Tibial nerve (tissue), 4 donors: ENCODE measurements at regions not wholly inside any gene's neighbourhood (a gene's known extent, or its start where the extent isn't known, plus 50 kb on each side); places are given as distances from the start of the nearest gene placed in this dataset.

Experiments used
- DNase-seq, 2 donors: peaks; one replicate each; pipeline ENCODE4 v3.0.0-alpha.2; 2019; ENCODE audit warnings: low spot score in 2 of 2
- H3K27ac ChIP-seq, 4 donors: fragments of 200-600 bp; sonication (generic) in 3 of 4; one replicate each; pipeline ENCODE4 v1.5.1; 2017 to 2019; ENCODE audit warnings: mild to moderate bottlenecking in 1 of 4
- H3K27me3 ChIP-seq, 2 donors: fragments of 200-600 bp; sonication (generic) in 1 of 2; one replicate each; pipeline versions ENCODE4 v1.5.1 to v1.6.0; 2017 to 2019
- H3K36me3 ChIP-seq, 3 donors: fragments of 200-600 bp; sonication (generic); one replicate each; pipeline ENCODE4 v1.5.1; 2018 to 2019
- H3K4me1 ChIP-seq, 4 donors: fragments of 200-600 bp; sonication (generic) in 3 of 4; one replicate each; pipeline ENCODE4 v1.5.1; 2017 to 2019
- H3K4me3 ChIP-seq, 4 donors: fragments of 200-600 bp; sonication (generic) in 3 of 4; one replicate each; pipeline ENCODE4 v1.5.1; 2017 to 2019; ENCODE audit warnings: mild to moderate bottlenecking in 1 of 4, moderate library complexity in 1 of 4
- H3K9me3 ChIP-seq, 4 donors: fragments of 200-600 bp; sonication (generic) in 3 of 4; one replicate each; pipeline ENCODE4 v1.5.1; 2017 to 2019
- CTCF ChIP-seq, 5 experiments: fragments of 200-600 bp in 3 of 5; fragments of 450-650 bp in 2 of 5; sonication (generic) in 3 of 5; IDR thresholded peaks; one replicate each; pipeline ENCODE4 v1.5.1; 2016 to 2019; ENCODE audit warnings: antibody characterized with exemption in 5 of 5, mild to moderate bottlenecking in 3 of 5, moderate library complexity in 2 of 5
- EP300 ChIP-seq, 2 donors: sonication (generic); formaldehyde crosslinking; IDR thresholded peaks; one replicate each; pipeline ENCODE4 v1.6.1; 2017; ENCODE audit warnings: antibody characterized with exemption in 2 of 2, mild to moderate bottlenecking in 1 of 2
- POLR2A ChIP-seq, 2 donors: fragments of 450-650 bp; IDR thresholded peaks; one replicate each; pipeline ENCODE4 v1.6.1; 2017; ENCODE audit warnings: antibody characterized with exemption in 2 of 2, mild to moderate bottlenecking in 2 of 2, moderate library complexity in 2 of 2
- WGBS, 2 donors: methylation state at CpG; one replicate each; pipeline ENCODE4 v1.1.5; 2018; 5-methylcytosine and 5-hydroxymethylcytosine counted together

- TF ChIP-seq EP300 (IDR thresholded peaks at IDR 0.05) (no peak), POLR2A (IDR thresholded peaks at IDR 0.05) (no peak), CTCF (IDR thresholded peaks at IDR 0.05) (no peak)
- H3K4me3 ChIP-seq: no peak overlapping the region
- WGBS, 2 donors: 8 to 12% methylated on average over 5 of the region's 5 CpGs
- no peaks in the 10 kb centered on the region for H3K36me3 ChIP-seq
- no peak for DNase-seq
- H3K9me3 ChIP-seq: no peaks in the 10 kb centered on the region
- H3K27ac ChIP-seq: no peak overlapping the region
- peaks cover 0 to 3% (median 0%) of the 10 kb centered on the region in 4 donors for H3K4me1 ChIP-seq
- H3K27me3 ChIP-seq: no peaks in the 10 kb centered on the region
Measured at GRCh38 chr2:118529908-118530599, 317.4 kb downstream of the EN1 start.

DNA sequence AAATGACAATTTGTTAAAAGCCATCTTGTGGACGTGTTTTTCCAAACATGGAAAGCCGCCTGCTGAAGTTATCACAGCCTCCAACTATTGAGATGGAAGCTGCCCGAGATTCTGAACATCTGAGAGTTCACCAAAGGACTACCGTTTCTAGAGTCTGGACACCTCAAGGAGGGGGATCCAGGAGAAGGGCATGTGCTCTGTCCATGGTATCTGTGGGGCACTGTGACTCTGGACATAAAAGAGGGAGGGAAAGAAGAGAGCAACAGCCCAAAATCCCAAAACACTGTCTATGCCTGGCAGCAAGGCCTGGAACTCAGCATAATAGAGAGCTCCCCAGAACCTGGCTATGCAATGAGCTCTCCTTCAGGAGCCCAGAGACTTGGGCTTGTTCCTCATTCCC is 319.9 kb downstream of the EN1 start:
- no peak for TF ChIP-seq POLR2A (IDR thresholded peaks at IDR 0.05)
- no peak for TF ChIP-seq EP300 (IDR thresholded peaks at IDR 0.05)
- no peak for TF ChIP-seq CTCF (IDR thresholded peaks at IDR 0.05)
- H3K9me3 ChIP-seq: peaks cover 0 to 2% (median 0%) of the 10 kb centered on the region in 4 donors
- H3K4me3 ChIP-seq: no peak overlapping the region
- H3K36me3 ChIP-seq: no peaks in the 10 kb centered on the region
- DNase-seq: no peak
- peaks cover 0 to 3% (median 0%) of the 10 kb centered on the region in 4 donors for H3K4me1 ChIP-seq
- H3K27ac ChIP-seq: no peak overlapping the region
- no peaks in the 10 kb centered on the region for H3K27me3 ChIP-seq
- WGBS, 2 donors: 68 to 71% methylated on average over 4 of the region's 4 CpGs

GRCh38 chr2:118525346-118525745 is 322.1 kb downstream of the EN1 start:
- Histone ChIP-seq H3K27me3 (no peaks in the 10 kb centered on the region), H3K27ac (no peak overlapping the region), H3K36me3 (no peaks in the 10 kb centered on the region), H3K9me3 (peaks cover 0 to 20% (median 0%) of the 10 kb centered on the region in 4 donors), H3K4me3 (no peak overlapping the region), H3K4me1 (peaks cover 0 to 3% (median 0%) of the 10 kb centered on the region in 4 donors)
- TF ChIP-seq CTCF (IDR thresholded peaks at IDR 0.05): no peak
- no peak for DNase-seq

DNA sequence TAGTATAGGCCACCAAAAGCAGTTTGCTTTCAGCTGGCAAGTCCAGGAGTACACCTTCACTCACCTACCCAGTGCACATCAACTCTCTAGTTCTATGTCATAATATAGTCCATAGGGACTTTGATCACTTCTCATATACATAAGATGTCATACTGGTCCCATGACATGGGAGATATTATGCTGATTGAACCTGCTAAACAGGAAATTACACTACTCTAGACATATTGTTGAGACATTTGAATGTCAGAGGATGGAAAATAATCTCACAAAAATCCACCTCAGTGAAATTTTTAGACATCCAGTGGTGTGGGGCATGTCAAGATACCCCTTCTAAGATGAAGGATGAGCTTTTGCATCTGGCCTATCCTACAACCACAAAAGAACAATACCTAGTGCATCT is 322.5 kb downstream of the EN1 start:
- Histone ChIP-seq H3K27me3 (no peaks in the 10 kb centered on the region), H3K36me3 (no peaks in the 10 kb centered on the region), H3K4me1 (peaks cover 0 to 2% (median 0%) of the 10 kb centered on the region in 4 donors), H3K27ac (no peak overlapping the region), H3K4me3 (no peak overlapping the region), H3K9me3 (peaks cover 0 to 25% (median 0%) of the 10 kb centered on the region in 4 donors)
- no peak for DNase-seq
- TF ChIP-seq POLR2A (IDR thresholded peaks at IDR 0.05) (no peak), EP300 (IDR thresholded peaks at IDR 0.05) (no peak), CTCF (IDR thresholded peaks at IDR 0.05) (no peak)

GRCh38 chr2:118523761-118524160 is 323.7 kb downstream of the EN1 start:
- Histone ChIP-seq H3K4me3 (no peak overlapping the region), H3K4me1 (no peaks in the 10 kb centered on the region), H3K36me3 (no peaks in the 10 kb centered on the region), H3K27me3 (no peaks in the 10 kb centered on the region), H3K9me3 (peaks cover 0 to 35% (median 0%) of the 10 kb centered on the region in 4 donors), H3K27ac (no peak overlapping the region)
- no peak for TF ChIP-seq EP300 (IDR thresholded peaks at IDR 0.05)
- TF ChIP-seq POLR2A (IDR thresholded peaks at IDR 0.05): no peak
- TF ChIP-seq CTCF (IDR thresholded peaks at IDR 0.05): no peak
- no peak for DNase-seq
- WGBS, 2 donors: 79% methylated on average over 3 of the region's 3 CpGs
